Spleen (tissue), 11 donors: ENCODE measurements at regions not wholly inside any gene's neighbourhood (a gene's known extent, or its start where the extent isn't known, plus 50 kb on each side); places are given as distances from the start of the nearest gene placed in this dataset.
A peak's percentile ranks its signal among the peaks of the same experiment; 100 is the strongest.

ENCODE experiments used
- DNase-seq: peaks from one replicate; pipeline ENCODE4 v3.0.0-alpha.2; 2020
- H3K27ac ChIP-seq, 8 donors: fragments of 200-600 bp; sonication (generic) in 7 of 8; 1 replicate in 4 of 8; 2 replicates in 4 of 8; pipeline versions ENCODE4 v1.5.0 to v1.8.0; 2016 to 2021; ENCODE audit warnings: inconsistent platforms in 4 of 8, mild to moderate bottlenecking in 4 of 8, moderate library complexity in 1 of 8
- H3K27me3 ChIP-seq, 7 donors: fragments of 200-600 bp; sonication (generic) in 6 of 7; replicated peaks in 1 of 7; 1 replicate in 4 of 7; 2 replicates in 3 of 7; pipeline versions ENCODE4 v1.5.0 to v1.8.0; 2016 to 2021; ENCODE audit warnings: inconsistent platforms in 3 of 7, mild to moderate bottlenecking in 1 of 7
- H3K36me3 ChIP-seq, 6 donors: fragments of 200-600 bp; sonication (generic) in 5 of 6; 1 replicate in 4 of 6; 2 replicates in 2 of 6; pipeline versions ENCODE4 v1.5.0 to v1.8.0; 2016 to 2021; ENCODE audit warnings: inconsistent platforms in 2 of 6
- H3K4me1 ChIP-seq, 6 donors: fragments of 200-600 bp; sonication (generic) in 5 of 6; 1 replicate in 3 of 6; 2 replicates in 3 of 6; pipeline versions ENCODE4 v1.5.0 to v1.8.0; 2016 to 2021; ENCODE audit warnings: inconsistent platforms in 3 of 6
- H3K4me3 ChIP-seq, 8 donors: fragments of 200-600 bp; sonication (generic) in 7 of 8; 1 replicate in 4 of 8; 2 replicates in 4 of 8; pipeline versions ENCODE4 v1.5.0 to v1.8.0; 2016 to 2021; ENCODE audit warnings: inconsistent platforms in 4 of 8, mild to moderate bottlenecking in 4 of 8, moderate library complexity in 2 of 8
- H3K9me3 ChIP-seq, 8 donors: fragments of 200-600 bp; sonication (generic) in 7 of 8; 1 replicate in 4 of 8; 2 replicates in 4 of 8; pipeline versions ENCODE4 v1.5.0 to v1.8.0; 2016 to 2021; ENCODE audit warnings: inconsistent platforms in 4 of 8
- CTCF ChIP-seq, 11 experiments: fragments of 200-600 bp in 7 of 11; fragments of 450-650 bp in 4 of 11; sonication (generic) in 4 of 11; IDR thresholded peaks in 8 of 11; conservative IDR thresholded peaks in 3 of 11; 1 replicate in 7 of 11; 2 replicates in 4 of 11; pipeline versions ENCODE4 v1.4.0 to v1.8.0; 2016 to 2021; ENCODE audit warnings: antibody characterized with exemption in 11 of 11, inconsistent platforms in 4 of 11, mild to moderate bottlenecking in 1 of 11
- POLR2A ChIP-seq, 3 donors: fragments of 450-650 bp; IDR thresholded peaks; one replicate each; pipeline ENCODE4 v1.5.1; 2017; ENCODE audit warnings: antibody characterized with exemption in 3 of 3, mild to moderate bottlenecking in 1 of 3
- POLR2AphosphoS5 ChIP-seq, 3 donors: sonication (generic); formaldehyde crosslinking; IDR thresholded peaks; one replicate each; pipeline ENCODE4 v1.5.1; 2017; ENCODE audit warnings: antibody characterized with exemption in 3 of 3
- WGBS, 5 donors: extraction: QIAGEN DNeasy Blood & Tissue Kit in 3 of 5; methylation state at CpG; one replicate each; pipeline versions ENCODE4 v1.1.5 to v1.1.7; 2013 to 2018; 5-methylcytosine and 5-hydroxymethylcytosine counted together
- intact Hi-C: fragments of 100-400 bp; cut with DNase I; formaldehyde crosslinking; loops from one replicate; pipeline ENCODE4 v1.15.0; 2023; ENCODE audit warnings: low total_unique reads
- donor health status: healthy with polysubstance abuse.
- donor health status: DM: no; HTN: no; CAD: no; lungs with moderate emphysema.
- donor health status: DM: no; HTN: no; CAD: no.
- donor health status: Bipolar disorder and iron deficiency.
- donor health status: healthy.
- donor health status: DM: no; HTN: no; CAD: no.
- donor health status: DM: yes; HTN: yes; CAD: no.

GRCh38 chr2:134120733-134121630 lies 132.9 kb upstream of the MGAT5 start:
- TF ChIP-seq CTCF (IDR thresholded peaks at IDR 0.05 in 8 of 11, conservative IDR thresholded peaks at IDR 0.05 in 3 of 11) (no peak), POLR2AphosphoS5 (IDR thresholded peaks at IDR 0.05) (peak; percentile 72 to 87 (median 82)), POLR2A (IDR thresholded peaks at IDR 0.05) (peak in 1 of 3 donors; percentile 30)
- Histone ChIP-seq H3K9me3 (no peaks in the 10 kb centered on the region), H3K27me3 (no peaks in the 10 kb centered on the region), H3K4me3 (peak overlapping the region; percentile 45 to 99 (median 96)), H3K4me1 (peaks cover 51 to 73% (median 67%) of the 10 kb centered on the region in 6 donors), H3K36me3 (no peaks in the 10 kb centered on the region), H3K27ac (peak overlapping the region; percentile 89 to 97 (median 92))
- intact Hi-C loops, result no loop called here
- WGBS, 5 donors, result 1 to 7% (median 1%) methylated on average over 33 to 84 of the region's 84 CpGs
- DNase-seq, result peak; percentile 95

GRCh38 chr2:134122610-134123009 lies 131.3 kb upstream of the MGAT5 start:
- H3K36me3 ChIP-seq, result no peaks in the 10 kb centered on the region
- DNase-seq, result no peak
- H3K27me3 ChIP-seq, result no peaks in the 10 kb centered on the region
- H3K9me3 ChIP-seq, result no peaks in the 10 kb centered on the region
- TF ChIP-seq POLR2AphosphoS5 (IDR thresholded peaks at IDR 0.05), result no peak
- TF ChIP-seq POLR2A (IDR thresholded peaks at IDR 0.05), result no peak
- H3K27ac ChIP-seq, result peak overlapping the region in 1 of 8 donors; percentile 11
- peak overlapping the region in 2 of 8 donors; percentile 2 to 99 for H3K4me3 ChIP-seq
- H3K4me1 ChIP-seq, result peaks cover 59 to 88% (median 84%) of the 10 kb centered on the region in 6 donors
- intact Hi-C loops, result no loop called here
- 65 to 84% (median 81%) methylated on average over 3 of the region's 3 CpGs for WGBS, 5 donors

GRCh38 chr2:134123332-134123731 lies 130.5 kb upstream of the MGAT5 start:
- no peaks in the 10 kb centered on the region for H3K9me3 ChIP-seq
- intact Hi-C loops, result no loop called here
- 48 to 67% (median 63%) methylated on average over 2 of the region's 2 CpGs for WGBS, 5 donors
- H3K36me3 ChIP-seq, result no peaks in the 10 kb centered on the region
- DNase-seq, result no peak
- H3K4me1 ChIP-seq, result peaks cover 61 to 88% (median 86%) of the 10 kb centered on the region in 6 donors
- H3K27ac ChIP-seq, result peak overlapping the region in 2 of 8 donors; percentile 16 to 59
- H3K27me3 ChIP-seq, result no peaks in the 10 kb centered on the region
- peak overlapping the region in 1 of 8 donors; percentile 99 for H3K4me3 ChIP-seq
- TF ChIP-seq CTCF (IDR thresholded peaks at IDR 0.05 in 8 of 11, conservative IDR thresholded peaks at IDR 0.05 in 3 of 11) (no peak), POLR2A (IDR thresholded peaks at IDR 0.05) (no peak), POLR2AphosphoS5 (IDR thresholded peaks at IDR 0.05) (peak in 1 of 3 donors; percentile 17)

GRCh38 chr2:134124047-134124753 lies 129.7 kb upstream of the MGAT5 start:
- Histone ChIP-seq H3K27me3 (no peaks in the 10 kb centered on the region), H3K4me1 (peaks cover 53 to 88% (median 86%) of the 10 kb centered on the region in 6 donors), H3K36me3 (no peaks in the 10 kb centered on the region), H3K27ac (peak overlapping the region in 2 of 8 donors; percentile 16 to 59), H3K4me3 (peak overlapping the region in 1 of 8 donors; percentile 99), H3K9me3 (no peaks in the 10 kb centered on the region)
- DNase-seq, result no peak
- WGBS, 5 donors, result 30 to 42% (median 36%) methylated on average over 3 of the region's 3 CpGs
- TF ChIP-seq POLR2AphosphoS5 (IDR thresholded peaks at IDR 0.05) (no peak), POLR2A (IDR thresholded peaks at IDR 0.05) (no peak), CTCF (IDR thresholded peaks at IDR 0.05 in 8 of 11, conservative IDR thresholded peaks at IDR 0.05 in 3 of 11) (no peak)
- intact Hi-C loops, result no loop called here
